Endothelial cell of umbilical vein (primary cell): ENCODE measurements at regions not wholly inside any gene's neighbourhood (a gene's known extent, or its start where the extent isn't known, plus 50 kb on each side); places are given as distances from the start of the nearest gene placed in this dataset.
"Not testable (repeated sequence)": the region's sequence is repeated elsewhere in the genome, so short reads cannot be mapped to it uniquely, and the experiment has no call there.

Experiments used
- MYC ChIP-seq: IDR thresholded peaks from one replicate; pipeline ENCODE4 v1.6.1; 2011; ENCODE audit warnings: mild to moderate bottlenecking, low read depth, low read length
- TF ChIP-seq, protein P1 (sequence below), 2 donors: IDR thresholded peaks; 1 replicate in 1 of 2; 2 replicates in 1 of 2; pipeline ENCODE4 v1.5.1; 2011; ENCODE audit warnings: low read length in 2 of 2, mild to moderate bottlenecking in 2 of 2, moderate library complexity in 2 of 2, control low read depth in 1 of 2, inconsistent platforms in 1 of 2, low read depth in 1 of 2; ENCODE audit not compliant: insufficient read depth in 1 of 2; ENCODE audit errors: extremely low read depth in 1 of 2

DNA sequence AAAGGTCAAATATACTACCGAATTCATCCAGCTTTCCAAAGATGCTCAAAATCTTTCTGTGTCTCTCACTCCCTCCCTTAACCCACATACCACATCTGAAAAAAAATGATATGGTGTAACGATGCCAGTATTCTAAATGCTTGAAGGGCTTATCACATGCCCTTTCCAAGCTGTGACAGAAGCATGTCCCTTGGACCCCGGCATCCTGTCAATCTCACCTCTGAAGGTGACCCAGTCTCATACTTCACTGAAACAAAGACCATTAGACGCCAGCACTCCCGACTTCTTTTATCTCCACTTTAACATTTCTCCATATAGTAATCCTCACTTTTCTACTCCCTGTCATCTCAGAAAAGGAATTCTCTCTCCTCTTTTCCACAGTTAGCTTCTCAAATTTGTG lies 130.8 kb downstream of the KBTBD2 start:
- TF ChIP-seq, protein P1, sequence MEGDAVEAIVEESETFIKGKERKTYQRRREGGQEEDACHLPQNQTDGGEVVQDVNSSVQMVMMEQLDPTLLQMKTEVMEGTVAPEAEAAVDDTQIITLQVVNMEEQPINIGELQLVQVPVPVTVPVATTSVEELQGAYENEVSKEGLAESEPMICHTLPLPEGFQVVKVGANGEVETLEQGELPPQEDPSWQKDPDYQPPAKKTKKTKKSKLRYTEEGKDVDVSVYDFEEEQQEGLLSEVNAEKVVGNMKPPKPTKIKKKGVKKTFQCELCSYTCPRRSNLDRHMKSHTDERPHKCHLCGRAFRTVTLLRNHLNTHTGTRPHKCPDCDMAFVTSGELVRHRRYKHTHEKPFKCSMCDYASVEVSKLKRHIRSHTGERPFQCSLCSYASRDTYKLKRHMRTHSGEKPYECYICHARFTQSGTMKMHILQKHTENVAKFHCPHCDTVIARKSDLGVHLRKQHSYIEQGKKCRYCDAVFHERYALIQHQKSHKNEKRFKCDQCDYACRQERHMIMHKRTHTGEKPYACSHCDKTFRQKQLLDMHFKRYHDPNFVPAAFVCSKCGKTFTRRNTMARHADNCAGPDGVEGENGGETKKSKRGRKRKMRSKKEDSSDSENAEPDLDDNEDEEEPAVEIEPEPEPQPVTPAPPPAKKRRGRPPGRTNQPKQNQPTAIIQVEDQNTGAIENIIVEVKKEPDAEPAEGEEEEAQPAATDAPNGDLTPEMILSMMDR (IDR thresholded peaks at IDR 0.05; ENCODE audit: extremely low read depth in 1 of 2, insufficient read depth in 1 of 2, low read depth in 1 of 2, low read length in 2 of 2), result not testable (repeated sequence)
- TF ChIP-seq MYC, result not testable (repeated sequence)
